NCI-H2196 treated with DMSO at 0.1 percent for 48 hours (cell line): ENCODE measurements at regions not wholly inside any gene's neighbourhood (a gene's known extent, or its start where the extent isn't known, plus 50 kb on each side); places are given as distances from the start of the nearest gene placed in this dataset.
"Not testable (repeated sequence)": the region's sequence is repeated elsewhere in the genome, so short reads cannot be mapped to it uniquely, and the experiment has no call there.

ENCODE experiments used
- DNase-seq: peaks from one replicate; lab custom pipeline; 2025; ENCODE audit not compliant: unreplicated experiment; lab: John Stamatoyannopoulos, UW

DNA sequence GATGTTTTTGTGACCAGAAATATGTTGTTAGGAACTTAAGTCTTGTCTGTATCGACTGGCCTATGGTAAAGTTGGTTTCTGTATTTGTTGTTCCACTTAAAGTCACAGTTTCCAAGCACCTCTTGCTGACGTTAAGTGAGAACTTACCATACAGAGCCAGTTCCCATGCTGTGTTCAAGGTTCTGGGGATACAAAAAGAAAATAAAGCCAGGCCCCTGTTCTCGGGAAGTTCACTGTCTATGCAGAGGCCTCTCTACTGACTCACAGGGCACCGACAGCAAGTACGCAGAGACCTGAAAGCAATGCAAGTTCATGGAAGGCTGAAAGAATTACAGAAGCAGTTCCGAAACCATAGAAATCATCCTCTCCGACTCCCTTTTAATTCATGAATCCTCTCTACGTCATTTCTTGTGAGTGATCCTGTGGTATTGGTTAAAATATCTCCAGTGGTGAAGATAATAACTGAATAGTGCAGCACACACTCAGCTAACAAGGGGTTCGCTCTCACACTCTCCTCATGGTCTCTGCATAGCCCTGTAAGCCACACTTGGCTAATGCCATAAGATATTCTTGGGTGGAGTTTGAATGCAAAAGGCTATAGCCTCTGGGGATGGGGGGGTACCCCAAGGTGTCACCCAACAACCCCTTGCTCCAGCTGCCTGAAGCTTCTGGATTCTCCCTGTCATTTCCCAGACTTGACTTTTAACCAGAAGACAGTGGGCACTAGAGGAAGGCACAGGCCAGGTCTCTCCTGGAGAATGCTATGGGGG is 91.2 kb upstream of the EXOC2 start:
- no peak for DNase-seq

DNA sequence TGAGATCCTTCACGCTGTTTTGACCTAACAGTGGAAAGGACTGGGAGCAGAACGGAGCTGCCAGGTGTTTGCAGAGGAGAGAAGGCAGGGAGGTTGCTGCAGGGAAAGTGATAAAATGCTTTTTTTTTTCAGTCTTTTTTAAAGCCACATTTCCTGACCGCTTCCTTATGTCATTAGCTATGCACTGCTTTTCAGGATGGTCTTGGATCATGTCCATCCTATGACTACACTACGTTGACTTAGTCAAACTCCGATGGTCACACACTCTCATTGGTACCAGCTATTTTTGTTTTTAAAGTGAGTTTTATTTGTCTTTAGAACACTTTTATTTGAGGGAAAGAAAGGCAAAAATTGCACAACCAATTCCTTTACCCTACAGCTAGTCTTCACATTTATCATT is 89.2 kb upstream of the EXOC2 start:
- no peak for DNase-seq

DNA sequence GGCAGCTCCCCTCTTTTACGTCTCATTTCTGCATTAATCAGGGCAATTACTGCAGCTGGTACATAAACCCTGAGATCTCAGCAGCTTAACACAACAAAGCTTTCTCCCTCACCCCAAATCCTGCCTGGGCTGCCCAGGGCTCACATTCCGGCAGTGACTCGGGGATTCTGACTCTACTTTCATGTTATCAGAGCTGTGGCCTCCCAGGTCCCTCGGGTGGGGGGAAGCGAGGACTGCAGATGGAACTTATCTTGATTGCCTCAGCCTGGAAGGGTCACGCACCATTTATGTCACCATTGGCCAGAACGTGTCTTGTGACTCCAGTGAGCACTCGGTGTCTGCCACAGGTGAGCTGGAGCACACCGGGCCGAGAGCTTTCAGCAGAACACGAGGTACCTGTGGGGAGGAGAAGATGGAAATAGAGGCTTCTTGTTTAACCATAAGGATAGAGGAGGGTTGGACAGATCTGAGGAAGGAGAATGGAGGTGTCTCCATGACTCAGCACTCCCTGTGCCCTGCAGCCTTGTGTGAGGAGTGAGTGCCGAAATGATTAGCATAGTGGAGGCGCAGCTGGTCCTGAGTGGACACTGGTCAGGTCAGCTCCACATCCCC is 88.5 kb upstream of the EXOC2 start:
- no peak for DNase-seq

GRCh38 chr6:780706-781105 is 87.8 kb upstream of the EXOC2 start:
- DNase-seq, result no peak

- DNase-seq, result no peak
These were observed 84.0 kb upstream of the EXOC2 start for GRCh38 chr6:776951-777350.

DNA sequence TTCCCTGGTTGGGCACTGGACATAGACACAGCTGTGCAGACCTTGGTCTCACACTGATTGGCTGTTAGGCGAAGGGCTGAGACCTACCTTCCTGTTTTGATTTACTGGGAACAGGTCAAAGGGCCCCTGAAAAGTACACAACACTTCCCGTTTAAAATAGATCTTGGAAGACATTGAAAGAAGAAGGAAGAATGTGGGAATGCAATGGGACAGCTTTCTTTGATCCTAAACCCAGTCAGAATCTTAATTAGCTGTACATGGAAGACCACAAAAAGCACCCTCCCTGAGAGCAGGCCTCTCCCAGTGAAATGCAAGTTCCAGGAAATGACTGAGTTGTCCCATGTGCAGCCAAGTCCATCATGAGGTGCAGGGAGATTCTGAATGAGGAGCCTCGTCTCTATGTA is 83.6 kb upstream of the EXOC2 start:
- DNase-seq, result no peak

GRCh38 chr6:775863-776262 is 82.9 kb upstream of the EXOC2 start:
- no peak for DNase-seq

DNA sequence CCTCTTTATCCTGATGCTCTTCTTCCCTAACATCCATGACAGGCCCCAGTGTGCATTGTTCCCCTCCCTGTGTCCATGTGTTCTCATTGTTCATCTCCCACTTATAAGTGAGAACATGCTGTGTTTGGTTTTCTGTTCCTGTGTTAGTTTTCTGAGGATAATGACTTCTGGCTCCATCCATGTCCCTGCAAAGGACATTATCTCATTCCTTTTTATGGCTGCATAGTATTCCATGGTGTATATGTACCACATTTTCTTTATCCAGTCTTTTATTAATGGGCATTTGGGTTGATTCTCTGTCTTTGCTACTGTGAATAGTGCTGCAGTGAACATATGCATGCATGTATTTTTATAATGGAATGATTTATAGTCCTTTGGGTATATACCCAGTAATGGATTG is 78.7 kb upstream of the EXOC2 start:
- DNase-seq, result not testable (repeated sequence)

- DNase-seq, result no peak
These were observed 75.0 kb upstream of the EXOC2 start for GRCh38 chr6:767755-768512.

GRCh38 chr6:766625-767024 is 73.7 kb upstream of the EXOC2 start:
- no peak for DNase-seq

GRCh38 chr6:761997-762396 is 69.1 kb upstream of the EXOC2 start:
- no peak for DNase-seq

GRCh38 chr6:760982-761955 is 68.3 kb upstream of the EXOC2 start:
- DNase-seq, result no peak

DNA sequence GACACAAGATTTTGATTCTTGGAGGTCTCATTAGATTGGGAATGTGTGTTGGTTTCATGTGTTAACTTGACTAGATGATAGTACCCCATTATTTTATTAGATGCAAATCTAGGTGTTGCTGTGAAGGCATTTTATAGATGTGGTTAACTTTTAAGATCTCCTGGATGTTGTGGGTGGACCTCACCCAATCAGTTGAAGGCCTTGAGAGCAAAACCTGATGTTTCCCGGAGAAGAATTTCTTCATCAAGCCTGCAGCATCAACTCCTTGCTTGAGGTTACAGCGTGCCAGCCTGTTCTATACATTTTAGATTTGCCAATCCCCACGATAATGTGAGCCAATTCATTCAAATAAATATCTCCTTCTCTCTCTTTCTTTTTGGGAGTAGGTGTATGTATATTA is 66.8 kb upstream of the EXOC2 start:
- no peak for DNase-seq

- DNase-seq, result no peak
These were observed 63.3 kb upstream of the EXOC2 start for GRCh38 chr6:756224-756623.

DNA sequence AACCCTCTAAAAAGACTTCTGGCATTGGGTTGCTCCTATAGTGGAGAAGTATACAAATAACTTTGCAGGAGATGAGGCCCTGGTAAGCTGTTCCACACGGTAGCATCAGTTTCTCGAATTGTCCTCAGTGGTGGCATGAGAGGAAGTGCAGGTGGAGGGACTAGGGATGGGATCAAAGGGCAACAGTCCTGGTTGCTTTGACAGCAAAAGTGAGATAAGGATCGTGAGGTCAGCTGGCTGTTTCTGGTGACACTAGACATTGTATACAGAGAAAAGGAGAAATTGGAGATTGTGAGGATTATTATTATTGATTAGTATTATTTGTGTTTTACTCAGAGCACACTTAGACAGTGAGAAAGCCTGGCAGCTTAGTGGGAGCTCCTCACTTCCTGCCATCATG is 61.3 kb upstream of the EXOC2 start:
- DNase-seq, result no peak

DNA sequence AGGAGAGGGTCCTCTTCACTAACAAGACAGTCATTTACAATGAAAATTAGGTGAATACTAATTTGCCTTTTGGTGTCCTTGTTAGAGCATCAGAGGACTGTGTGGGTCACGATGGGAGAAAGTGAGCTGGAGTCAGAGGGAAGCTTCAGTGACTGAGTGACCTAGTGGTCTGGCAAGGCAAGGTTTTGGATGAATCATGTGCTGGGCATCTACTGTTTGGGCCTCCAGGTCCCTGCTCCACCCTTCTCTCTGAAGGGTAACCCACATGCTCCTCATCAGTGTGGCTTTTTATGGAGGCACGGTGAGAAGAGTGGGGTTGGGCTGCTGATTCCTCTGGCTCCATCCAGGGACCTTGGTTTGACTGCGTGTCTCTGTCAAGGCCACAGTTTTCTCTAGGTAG is 60.5 kb upstream of the EXOC2 start:
- DNase-seq, result no peak

GRCh38 chr6:752438-752837 is 59.5 kb upstream of the EXOC2 start:
- DNase-seq, result no peak

- no peak for DNase-seq
These were observed 58.8 kb upstream of the EXOC2 start for GRCh38 chr6:751765-752164.

GRCh38 chr6:747921-748320 is 55.0 kb upstream of the EXOC2 start:
- DNase-seq, result no peak

GRCh38 chr6:747028-747427 is 54.1 kb upstream of the EXOC2 start:
- DNase-seq, result no peak
